ENCODE measurements at regions not wholly inside any gene's neighbourhood (a gene's known extent, or its start where the extent isn't known, plus 50 kb on each side); places are given as distances from the start of the nearest gene placed in this dataset.

GRCh38 chr10:47243356-47243755, 56.6 kb upstream of the GDF10 start:
- TF ChIP-seq CTCF (conservative IDR thresholded peaks at IDR 0.05; ENCODE audit: low read depth, low read length) (no peak), EZH2 (IDR thresholded peaks at IDR 0.05; ENCODE audit: borderline replicate concordance, low read depth, low read length, poor library complexity, severe bottlenecking) (no peak)
